GM19395 (cell line): ENCODE measurements at regions not wholly inside any gene's neighbourhood (a gene's known extent, or its start where the extent isn't known, plus 50 kb on each side); places are given as distances from the start of the nearest gene placed in this dataset.

Source experiments
- ATAC-seq: cut with Tn5 transposase; IDR thresholded peaks from one replicate; pipeline ENCODE4 v1.9.1; 2021; ENCODE audit warnings: mild to moderate bottlenecking, moderate library complexity; ENCODE audit not compliant: unreplicated experiment

DNA sequence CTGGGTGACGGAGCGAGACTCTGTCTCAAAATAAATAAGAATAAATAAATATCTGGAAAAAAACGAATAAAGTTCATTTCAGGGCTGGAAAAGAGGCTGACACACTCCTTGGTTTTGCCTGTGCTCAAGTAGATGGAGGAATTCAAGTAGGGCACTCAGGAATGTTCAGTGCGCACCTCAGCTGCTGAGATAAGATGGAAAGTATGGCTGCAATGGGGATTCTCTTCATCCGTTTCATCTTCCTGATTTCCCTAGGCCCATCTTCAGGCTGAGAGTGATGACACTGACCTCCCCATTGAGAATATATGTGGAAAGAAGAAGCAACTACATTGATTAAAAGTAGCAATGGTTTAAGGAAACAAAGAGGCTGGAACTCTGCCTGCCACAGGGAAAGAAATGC is 130.5 kb upstream of the ZNF644 start:
- no peak for ATAC-seq

DNA sequence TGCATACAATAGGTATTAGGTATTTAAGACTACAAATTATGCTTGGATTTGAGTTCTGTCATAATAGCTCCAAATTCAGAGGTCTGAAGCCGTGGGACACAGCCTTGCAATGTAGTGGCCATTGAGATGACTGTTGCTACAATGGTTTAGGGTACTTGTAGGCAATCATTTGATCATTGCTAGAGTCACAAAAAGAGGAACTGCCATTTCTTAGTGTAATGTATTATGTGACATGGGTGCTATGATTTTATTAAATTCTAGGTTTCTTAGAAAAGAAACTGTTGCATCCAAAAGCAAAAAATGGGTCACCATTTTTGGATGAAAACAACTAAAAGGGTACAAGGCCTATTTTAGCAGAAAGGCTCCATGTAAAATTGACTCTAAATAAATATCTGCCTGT is 129.9 kb upstream of the ZNF644 start:
- ATAC-seq, result no peak

DNA sequence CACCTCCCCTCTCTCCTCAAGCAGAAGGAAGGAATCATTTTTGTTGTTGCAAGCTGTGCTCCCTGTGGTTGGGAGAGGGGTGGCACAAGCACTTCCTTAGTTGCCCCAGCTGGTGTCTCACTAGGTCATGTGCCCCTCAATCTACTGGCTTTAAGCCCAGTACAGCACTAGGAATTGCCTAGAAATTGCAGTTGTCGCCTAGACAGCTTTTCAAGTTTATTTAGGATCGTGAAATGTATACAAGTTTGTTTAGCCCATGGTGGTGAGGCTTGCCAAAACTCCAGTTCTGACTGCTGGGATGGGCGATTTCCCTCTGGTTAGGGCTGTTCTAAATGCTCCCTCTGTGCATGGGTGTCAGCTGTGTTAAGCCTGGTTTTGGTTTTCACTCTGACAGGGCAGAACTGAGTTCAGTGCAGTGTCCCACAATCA is 126.8 kb upstream of the ZNF644 start:
- no peak for ATAC-seq

DNA sequence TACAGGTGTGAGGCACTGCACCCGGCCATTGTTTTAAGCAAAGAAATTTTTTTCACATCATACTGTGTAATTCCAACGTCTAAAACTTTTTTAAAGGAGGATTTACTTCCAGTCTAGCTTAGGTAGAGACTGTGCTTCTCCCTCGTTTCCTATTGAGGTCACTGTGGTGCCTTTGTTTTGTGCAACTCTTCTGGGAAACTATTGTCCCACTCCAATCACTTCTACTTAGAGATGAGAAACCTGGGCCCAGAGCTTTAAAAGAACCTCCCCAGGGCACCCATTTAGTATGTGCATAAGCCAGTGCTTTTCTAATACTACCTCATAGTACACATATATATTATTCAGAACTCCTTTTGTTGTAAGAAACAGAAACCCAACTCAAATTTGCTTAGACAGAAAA is 120.0 kb upstream of the ZNF644 start:
- ATAC-seq, result no peak

DNA sequence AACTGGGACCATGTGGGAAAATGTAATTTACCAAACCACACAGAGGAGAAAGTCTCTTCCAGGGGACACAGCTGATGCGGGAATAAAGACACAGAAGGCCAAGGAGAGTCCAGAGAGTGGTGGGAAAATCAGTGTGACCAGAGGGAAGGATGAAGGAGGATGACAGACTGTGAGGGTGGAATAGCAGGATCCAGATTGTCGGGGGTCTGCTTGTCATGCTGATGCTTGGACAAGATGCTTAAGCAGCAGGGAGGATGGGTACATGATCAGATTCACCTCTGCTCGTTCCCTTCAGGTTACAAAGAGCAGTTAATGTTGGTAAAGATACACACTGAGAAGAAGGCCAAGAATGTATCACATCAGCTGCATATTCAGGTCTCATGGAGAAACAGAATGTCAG is 117.1 kb upstream of the ZNF644 start:
- no peak for ATAC-seq

DNA sequence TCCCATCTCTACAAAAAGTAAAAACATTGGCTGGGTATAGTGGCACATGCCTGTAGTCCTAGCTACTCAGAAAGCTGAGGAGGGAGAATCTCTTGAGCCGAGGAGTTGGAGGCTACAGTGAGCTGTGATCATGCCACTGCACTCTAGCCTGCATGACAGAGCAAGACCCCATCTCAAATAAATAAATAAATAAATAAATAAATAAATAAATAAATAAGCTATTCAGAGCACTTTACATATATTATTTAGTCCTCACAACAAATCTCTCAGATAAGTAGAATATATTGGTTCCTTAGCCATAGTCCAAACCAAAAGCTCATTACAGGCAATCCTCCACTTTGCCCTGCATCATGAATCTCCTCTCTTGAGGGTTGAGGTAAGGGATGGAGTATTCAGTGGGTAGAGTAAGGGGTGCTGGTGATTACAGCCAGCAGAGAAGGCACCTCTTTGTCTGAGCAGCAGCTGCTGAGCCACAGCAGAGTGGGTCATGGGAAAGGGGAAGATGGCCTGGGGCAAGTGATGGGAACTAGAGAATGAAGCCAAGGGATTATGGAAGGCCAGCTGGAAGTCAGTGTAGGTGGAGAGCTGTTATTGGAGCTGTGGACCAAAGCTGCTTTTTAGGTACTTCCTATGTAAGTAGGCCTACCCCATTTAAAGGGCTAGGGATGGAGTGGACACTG is 115.5 kb upstream of the ZNF644 start:
- no peak for ATAC-seq

DNA sequence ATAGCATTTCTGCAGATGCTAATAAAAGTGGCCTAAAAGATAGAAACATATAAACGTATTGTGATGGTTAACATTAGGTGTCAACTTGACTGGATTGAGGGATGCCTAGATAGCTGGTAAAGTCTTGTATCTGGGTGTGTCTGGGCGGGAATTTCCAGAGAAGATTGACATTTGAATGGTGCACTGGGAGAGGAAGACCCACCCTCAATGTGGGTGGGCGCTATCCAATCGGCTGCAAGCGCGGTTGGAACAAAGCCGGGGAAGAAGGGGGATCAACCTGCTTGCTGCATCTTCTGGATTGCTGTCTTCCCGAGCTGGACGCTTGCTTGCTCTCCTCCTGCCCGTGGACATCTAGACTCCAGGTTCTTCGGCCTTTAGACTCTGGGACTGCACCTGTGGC is 114.0 kb upstream of the ZNF644 start:
- no peak for ATAC-seq

DNA sequence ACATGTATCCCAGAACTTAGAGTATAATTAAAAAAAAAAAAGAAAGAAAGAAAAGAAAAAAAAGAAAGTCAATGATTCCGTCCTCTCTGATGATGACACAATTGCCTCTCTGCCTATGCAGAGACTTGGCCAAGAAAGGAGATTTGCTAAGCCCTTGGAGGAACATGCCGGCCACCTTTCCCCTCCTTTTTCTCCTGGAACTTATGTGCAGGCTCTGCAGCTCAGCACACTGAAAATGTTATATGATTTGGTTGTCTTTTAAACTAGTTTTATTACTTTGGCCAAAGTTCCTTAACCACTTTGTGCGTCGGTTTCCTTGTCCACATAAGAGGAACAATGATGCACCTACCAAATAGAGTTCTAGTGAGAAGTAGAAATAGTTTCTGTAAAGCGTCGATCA is 111.4 kb upstream of the ZNF644 start:
- no peak for ATAC-seq

DNA sequence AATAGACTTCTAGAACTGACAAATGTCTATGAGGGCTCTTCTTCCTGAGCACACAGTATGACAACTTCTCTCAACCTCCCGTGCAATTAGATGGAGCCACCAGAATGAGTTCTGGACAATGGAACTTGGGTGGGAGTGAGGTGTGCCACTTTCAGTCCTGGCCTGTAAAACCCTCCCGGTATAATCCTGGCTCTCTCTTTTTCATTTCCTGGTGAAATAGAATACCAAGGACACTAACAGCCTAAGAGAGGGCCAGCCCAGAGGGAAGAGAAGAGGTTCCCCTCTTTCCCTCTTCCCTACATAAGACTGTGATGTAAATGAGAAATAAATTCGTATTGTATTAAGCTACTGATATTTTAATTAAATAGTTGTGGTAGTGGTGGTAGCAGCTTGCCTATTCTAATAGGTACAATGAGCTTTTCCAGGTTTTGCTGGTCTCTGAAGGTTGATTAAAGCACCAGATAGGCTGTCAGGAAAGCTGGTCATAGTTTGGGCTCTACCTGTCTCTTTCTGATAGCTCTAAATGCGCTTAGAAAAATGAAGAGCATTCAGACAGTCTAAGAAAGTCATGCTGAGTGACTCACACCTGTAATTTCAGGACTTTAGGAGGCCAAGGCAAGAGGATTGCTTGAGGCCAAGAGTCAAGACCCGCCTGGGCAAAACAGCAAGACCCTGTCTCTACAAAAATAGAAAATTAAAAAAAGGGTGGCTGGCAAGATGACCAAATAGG is 108.6 kb upstream of the ZNF644 start:
- ATAC-seq, result no peak

DNA sequence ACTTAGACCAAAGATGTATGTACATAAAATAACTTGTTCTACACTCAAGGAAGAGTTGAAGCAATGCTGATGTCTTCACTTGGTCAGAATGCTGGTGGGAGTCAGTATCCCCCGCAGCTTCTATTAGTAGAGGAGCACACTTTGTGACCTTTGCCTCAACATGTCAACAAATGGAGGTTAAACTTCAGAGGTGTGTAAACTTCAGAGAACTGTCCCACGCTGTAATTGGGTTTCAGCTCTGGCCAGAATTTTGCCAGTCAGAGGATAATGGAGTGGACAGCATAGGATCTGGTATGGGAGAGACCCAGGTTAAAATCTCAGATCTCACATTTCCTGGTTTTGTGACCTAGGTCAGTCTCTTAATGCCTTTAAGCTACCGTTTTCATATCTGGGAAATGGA is 107.6 kb upstream of the ZNF644 start:
- ATAC-seq, result no peak

DNA sequence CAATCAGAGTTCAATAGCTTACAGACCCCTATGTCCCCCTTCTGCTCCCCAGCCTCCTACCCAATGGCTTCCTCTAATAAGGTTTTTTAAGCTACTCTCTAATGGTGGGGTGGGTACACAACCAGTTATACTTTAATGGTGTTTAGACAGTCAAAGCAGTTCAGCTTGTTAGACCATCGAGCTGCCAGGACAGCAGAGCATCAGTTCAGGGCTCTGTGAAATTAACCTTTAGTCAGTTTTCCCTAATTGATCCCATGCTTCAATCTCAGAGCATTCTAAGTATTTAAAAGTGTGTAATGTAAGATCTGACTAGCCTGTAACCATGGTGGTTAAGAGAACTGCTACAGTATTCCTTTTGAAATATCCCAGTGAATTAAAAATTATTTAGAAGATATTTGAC is 107.2 kb upstream of the ZNF644 start:
- no peak for ATAC-seq

DNA sequence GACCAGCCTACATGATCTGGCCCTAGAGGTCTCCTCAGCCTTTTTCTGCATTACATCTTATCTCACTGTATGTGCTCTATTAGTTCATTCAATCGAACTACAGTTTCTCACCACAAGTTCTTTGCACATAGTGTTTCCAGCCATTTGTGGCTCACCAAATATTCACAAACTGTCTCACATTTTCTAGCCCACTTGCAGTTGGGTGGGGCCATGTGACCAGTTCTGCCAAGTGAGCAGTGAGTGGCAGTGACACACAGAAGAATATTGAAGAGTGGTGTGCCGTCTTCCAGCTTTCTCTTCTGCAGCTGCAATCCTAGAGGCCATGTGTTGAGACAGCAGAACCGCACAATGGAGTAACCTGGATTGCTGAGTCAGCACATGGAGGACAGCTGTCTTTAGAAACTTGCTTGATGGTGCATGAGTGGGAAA is 103.2 kb upstream of the ZNF644 start:
- ATAC-seq, result no peak

DNA sequence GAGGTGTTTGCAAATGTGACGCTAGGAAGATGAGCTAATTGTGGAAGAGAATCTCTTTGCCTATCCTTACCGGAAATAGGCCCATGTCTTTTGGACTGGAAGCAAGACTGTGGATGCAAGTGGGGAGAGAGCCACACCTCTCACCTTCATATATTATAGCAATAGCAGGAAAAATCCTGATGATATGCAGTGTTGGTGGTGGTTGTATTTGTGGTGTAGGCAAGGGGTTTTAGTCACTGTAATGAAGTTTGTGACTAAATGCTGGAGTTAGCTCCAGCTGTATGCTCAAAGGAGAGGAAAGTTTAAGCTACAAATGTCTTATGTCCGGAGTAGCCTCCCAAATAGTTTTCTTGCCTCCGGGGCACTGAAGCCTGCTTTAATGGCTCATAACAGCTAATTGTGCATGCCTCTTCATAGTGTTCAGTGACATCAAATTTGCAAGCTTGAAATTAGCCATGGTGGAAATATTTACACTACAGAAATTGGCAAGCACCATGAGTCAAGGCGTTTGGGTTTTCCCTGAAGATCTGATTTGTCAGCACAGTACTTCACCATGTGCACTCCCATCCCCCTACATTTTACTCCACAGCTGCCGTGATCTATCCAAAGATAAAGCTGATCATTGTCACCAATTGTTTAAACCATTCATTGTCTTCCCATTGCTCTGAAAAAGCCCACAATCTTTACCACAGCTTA is 102.6 kb upstream of the ZNF644 start:
- no peak for ATAC-seq

DNA sequence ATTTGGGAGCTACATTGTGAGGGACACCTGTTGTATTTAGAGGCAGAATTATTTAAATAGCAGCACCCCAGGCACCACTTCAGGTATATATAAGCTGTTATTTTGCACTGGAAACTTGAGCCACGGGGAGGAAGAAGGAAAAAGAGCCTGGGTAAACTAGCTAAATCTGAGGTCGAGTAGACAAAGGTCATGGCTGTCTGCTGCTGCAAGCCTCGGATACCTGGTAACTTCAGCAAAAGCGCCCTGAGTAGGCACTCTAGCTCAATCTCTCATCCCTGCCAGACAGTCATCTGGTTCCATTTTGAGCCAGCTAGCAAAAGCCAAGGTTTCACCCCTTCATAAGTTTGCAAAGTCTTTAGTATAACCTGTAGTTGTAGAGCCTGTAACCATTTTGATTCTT is 101.9 kb upstream of the ZNF644 start:
- no peak for ATAC-seq

DNA sequence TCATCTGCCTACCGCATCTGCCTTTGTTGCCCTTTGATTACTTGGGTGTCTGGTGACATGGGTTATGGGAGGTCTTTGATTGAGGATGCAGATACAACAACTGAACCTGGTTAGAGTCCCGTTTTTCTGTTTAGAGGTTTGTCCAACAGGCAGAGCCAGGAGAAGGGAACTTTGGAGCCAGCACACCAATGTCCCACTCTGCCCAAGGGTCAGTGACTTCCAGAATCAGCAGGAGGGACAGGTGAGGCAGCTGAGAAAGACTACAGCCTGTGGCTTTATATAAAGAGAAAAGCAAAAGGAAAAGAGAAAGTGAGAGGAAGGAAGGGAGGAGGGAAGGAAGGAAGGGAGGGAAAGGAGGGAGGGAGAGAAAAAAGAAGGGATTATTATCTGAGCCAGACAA is 101.5 kb upstream of the ZNF644 start:
- no peak for ATAC-seq

DNA sequence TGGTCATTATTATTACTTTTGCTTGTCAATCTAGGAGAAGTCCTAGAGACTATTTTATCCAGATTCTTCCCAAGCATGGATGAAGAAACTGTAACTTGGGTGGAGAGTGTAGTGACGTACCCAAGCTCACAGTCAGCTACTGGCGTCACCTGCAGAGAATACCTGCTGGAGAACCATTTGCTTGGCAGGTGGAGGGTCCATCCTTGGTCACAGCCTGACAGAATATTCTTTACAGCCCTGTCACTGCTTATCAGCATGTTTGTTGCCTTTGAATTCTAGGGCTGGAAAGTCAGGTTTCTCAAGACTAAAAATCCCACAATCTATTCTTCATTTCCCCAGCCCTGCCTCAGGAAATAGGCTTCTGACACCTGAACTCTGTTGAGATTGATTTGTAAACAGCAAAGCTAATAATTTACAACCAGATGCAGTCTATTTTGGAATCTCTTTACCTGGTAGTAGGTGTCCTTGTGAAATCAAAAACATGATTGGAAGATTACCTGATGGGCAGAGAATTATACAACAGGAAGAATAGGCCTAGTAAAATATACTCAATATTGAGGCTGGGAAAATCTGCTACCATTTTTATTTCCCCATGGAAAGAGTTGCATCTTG is 100.4 kb upstream of the ZNF644 start:
- ATAC-seq, result no peak

DNA sequence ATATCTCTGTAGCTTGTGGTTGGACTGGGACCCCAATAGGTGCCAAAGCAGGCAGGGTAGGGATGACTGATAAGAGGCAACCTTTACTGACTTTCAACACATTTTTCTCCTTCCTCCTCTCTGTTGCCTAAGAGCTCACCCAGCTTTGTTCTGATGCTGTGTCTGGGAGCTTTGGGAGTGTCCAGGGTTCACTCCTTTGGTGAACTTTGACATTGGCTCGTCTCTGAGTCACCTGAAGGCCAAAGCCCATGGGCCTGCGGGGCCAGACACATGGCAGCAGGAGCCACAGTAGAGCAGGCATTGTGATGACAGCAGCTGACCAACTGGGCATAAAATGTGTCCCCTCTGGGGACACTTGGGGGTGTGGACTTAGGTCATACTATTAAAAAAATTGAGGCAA is 99.5 kb upstream of the ZNF644 start:
- ATAC-seq, result no peak

DNA sequence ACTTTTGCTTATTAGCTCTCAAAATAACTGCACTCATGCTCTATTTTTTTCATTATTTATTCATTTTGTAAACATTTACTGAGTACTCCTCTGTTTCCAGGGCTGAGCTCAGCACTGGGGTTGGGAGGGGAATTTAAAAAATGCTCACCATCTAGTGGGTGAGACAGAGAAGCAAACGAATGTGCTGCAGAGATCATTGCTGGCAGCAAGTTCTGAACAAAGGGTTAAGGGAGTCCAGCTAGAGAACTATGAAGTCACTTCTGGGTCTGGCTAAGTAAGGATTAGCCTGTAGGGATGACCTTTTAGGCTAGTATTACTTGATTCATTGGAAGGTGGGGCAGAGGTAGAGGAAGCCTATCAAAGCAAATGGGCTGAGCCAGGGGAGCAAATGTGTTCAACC is 99.1 kb upstream of the ZNF644 start:
- no peak for ATAC-seq

DNA sequence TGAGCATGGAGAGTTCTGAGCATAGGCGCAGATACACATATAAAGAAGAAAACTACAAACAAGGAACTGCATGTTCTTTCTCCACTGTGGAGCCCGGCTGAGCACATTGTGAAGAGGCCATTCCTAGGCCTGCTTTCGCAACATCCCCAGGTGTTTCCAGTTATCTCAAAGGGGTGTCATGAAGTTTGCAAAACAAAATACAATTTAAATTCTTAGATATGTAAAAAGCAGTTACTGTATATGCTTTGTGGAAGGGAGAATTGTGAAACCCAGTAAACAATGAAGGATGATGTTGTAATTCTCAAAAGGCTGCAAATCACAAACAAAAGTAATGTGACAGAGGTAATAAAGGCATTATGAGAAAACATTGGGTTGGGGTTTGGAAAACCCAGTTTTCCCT is 98.6 kb upstream of the ZNF644 start:
- ATAC-seq, result no peak

DNA sequence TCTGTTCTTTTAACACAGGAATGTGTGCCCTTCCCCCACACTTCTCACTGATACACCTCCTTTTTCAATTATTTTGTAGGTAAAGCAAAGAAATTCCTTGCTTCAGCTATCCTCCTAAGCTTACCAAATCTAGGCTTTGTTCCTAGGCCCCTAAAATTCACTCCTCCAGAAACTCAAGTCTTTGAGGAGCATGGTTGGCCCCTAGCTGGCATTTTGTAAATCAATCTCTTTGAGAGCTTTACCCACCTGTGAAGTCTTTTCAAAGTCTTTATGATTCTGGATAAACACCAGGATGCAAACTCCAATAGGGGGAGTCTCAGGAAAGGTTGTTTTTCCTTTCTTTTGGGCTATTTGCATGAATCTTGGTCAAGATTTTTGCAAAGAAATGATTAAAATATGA is 82.9 kb upstream of the ZNF644 start:
- ATAC-seq, result no peak

DNA sequence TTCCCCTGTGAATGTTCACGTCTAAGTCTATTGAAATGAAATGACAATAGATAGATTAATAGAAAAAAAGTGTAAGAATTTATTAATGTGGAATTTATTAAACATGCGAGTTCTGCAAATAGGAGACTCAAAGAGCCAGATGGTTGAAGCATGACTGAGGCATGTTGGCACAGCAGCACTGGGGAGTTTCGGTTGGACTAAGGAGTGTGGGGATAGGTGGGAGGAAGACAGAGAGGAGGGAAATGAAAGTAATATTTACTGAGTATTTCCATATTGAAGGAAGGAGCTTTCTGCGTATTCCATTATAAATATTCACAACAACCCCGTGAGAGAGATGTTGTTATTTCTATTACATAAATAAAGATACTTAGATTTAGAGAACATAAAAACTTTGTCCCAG is 79.5 kb upstream of the ZNF644 start:
- ATAC-seq, result no peak
